PC-9 (cell line): ENCODE measurements at regions not wholly inside any gene's neighbourhood (a gene's known extent, or its start where the extent isn't known, plus 50 kb on each side); places are given as distances from the start of the nearest gene placed in this dataset.

Experiments used
- EZH2 ChIP-seq: fragments of 200-600 bp; sonication (generic); IDR thresholded peaks from 2 replicates; pipeline ENCODE4 v1.8.0; 2017; ENCODE audit warnings: antibody characterized with exemption, low read depth
- TF ChIP-seq, protein P1 (sequence below): fragments of 200-600 bp; sonication (generic); conservative IDR thresholded peaks from 2 replicates; pipeline ENCODE4 v1.6.1; 2017; ENCODE audit warnings: mixed run types, antibody characterized with exemption, mild to moderate bottlenecking, moderate library complexity

DNA sequence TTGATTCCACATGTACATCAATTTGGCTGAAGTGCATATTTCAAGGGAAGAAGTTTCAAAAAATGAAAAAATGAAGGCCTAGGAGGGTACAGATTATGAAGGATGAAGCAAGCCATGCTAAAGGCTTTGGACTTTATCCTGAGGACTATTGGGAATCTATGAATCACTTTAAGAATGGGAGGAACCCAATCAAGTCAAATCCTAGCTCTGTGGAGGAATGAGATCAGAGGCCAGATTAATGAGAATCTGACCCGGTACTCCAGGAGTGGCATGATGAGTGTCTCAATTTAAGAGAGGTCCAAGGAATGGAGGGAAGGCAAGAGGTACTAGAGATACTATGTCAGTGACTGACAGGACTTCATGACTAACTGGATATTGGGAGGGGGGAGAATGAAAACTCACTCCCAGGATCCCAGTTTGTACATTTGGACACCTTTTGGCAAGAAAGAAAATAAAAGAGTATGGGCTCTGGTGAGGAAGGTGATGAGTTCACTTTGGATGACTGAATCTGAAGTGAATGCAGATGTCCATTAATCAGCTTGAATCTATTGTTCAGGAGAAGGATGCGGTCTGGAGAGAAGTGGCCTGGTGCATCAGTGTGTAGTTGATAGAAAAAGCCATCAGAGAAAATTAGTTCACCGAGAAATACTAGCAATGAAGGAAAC is 349.0 kb downstream of the EFNB2 start:
- TF ChIP-seq, protein P1, sequence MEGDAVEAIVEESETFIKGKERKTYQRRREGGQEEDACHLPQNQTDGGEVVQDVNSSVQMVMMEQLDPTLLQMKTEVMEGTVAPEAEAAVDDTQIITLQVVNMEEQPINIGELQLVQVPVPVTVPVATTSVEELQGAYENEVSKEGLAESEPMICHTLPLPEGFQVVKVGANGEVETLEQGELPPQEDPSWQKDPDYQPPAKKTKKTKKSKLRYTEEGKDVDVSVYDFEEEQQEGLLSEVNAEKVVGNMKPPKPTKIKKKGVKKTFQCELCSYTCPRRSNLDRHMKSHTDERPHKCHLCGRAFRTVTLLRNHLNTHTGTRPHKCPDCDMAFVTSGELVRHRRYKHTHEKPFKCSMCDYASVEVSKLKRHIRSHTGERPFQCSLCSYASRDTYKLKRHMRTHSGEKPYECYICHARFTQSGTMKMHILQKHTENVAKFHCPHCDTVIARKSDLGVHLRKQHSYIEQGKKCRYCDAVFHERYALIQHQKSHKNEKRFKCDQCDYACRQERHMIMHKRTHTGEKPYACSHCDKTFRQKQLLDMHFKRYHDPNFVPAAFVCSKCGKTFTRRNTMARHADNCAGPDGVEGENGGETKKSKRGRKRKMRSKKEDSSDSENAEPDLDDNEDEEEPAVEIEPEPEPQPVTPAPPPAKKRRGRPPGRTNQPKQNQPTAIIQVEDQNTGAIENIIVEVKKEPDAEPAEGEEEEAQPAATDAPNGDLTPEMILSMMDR = no peak
- no peak for TF ChIP-seq EZH2
